Thyroid gland (tissue), 4 donors: ENCODE measurements at regions not wholly inside any gene's neighbourhood (a gene's known extent, or its start where the extent isn't known, plus 50 kb on each side); places are given as distances from the start of the nearest gene placed in this dataset.

Experiments
- DNase-seq, 2 donors: peaks; one replicate each; pipeline ENCODE4 v3.0.0-alpha.2; 2019
- H3K27ac ChIP-seq, 3 donors: fragments of 200-600 bp; sonication (generic); 1 replicate in 2 of 3; 2 replicates in 1 of 3; pipeline ENCODE4 v1.5.1; 2016 to 2019; ENCODE audit warnings: mild to moderate bottlenecking in 1 of 3, moderate library complexity in 1 of 3
- H3K27me3 ChIP-seq: fragments of 200-600 bp; sonication (generic); one replicate; pipeline ENCODE4 v1.5.1; 2019
- H3K36me3 ChIP-seq, 2 donors: fragments of 200-600 bp; sonication (generic); one replicate each; pipeline ENCODE4 v1.5.1; 2016 to 2019
- H3K4me1 ChIP-seq, 2 donors: fragments of 200-600 bp; sonication (generic); one replicate each; pipeline ENCODE4 v1.5.1; 2017 to 2019
- H3K4me3 ChIP-seq, 3 donors: fragments of 200-600 bp; sonication (generic); replicated peaks in 1 of 3; 1 replicate in 2 of 3; 2 replicates in 1 of 3; pipeline ENCODE4 v1.5.1; 2016; ENCODE audit warnings: mild to moderate bottlenecking in 1 of 3
- H3K9me3 ChIP-seq: fragments of 200-600 bp; sonication (generic); one replicate; pipeline ENCODE4 v1.5.1; 2017
- POLR2A ChIP-seq, 2 donors: fragments of 450-650 bp; IDR thresholded peaks; one replicate each; pipeline ENCODE4 v1.6.1; 2017; ENCODE audit warnings: antibody characterized with exemption in 2 of 2, mild to moderate bottlenecking in 2 of 2, moderate library complexity in 1 of 2
- WGBS, 2 donors: methylation state at CpG; one replicate each; pipeline ENCODE4 v1.1.5; 2017; 5-methylcytosine and 5-hydroxymethylcytosine counted together
- intact Hi-C: fragments of 100-400 bp; cut with DNase I; formaldehyde crosslinking; loops from one replicate; pipeline ENCODE4 v1.15.1; 2023
- TF ChIP-seq, protein P1 (sequence below), 6 experiments: fragments of 200-600 bp in 3 of 6; fragments of 450-650 bp in 3 of 6; sonication (generic) in 3 of 6; IDR thresholded peaks; one replicate each; pipeline ENCODE4 v1.5.1; 2016 to 2019; ENCODE audit warnings: antibody characterized with exemption in 6 of 6, mild to moderate bottlenecking in 2 of 6, inconsistent platforms in 1 of 6, moderate library complexity in 1 of 6

DNA sequence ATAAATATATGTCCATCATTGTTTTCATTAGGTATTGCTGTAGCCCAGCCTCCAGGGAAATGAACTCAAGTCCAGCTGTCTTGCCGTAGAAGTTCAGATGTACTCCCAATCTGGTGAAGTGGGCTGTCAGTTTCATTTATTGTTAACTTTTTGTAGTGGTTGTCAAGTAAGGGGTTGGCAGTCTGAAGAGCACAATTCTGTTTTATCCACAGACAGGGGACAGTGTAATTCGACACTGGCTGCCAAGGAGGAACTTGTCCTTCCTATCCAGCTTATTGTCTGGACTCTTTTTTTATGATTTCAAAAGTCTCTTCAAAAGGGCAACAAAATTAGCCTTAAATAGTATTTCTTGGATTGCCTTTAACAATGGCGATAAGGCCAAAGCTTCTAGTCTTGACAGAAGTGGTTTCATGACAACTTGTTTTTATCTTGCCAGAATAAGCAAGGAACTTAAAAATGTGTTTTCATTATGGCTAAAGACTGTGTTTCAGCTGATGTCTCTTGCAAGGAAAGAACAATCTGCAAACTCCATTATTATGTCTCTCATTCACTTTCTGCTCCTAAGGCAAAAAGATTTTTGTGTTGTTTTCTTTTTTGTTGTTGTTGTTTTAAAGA, 73.9 kb upstream of the TANC2 start:
- Histone ChIP-seq H3K4me1 (no peaks in the 10 kb centered on the region), H3K27me3 (no peaks in the 10 kb centered on the region), H3K9me3 (no peaks in the 10 kb centered on the region), H3K4me3 (no peak overlapping the region), H3K36me3 (no peaks in the 10 kb centered on the region), H3K27ac (no peak overlapping the region)
- DNase-seq, result no peak
- intact Hi-C loops, result no loop called here
- TF ChIP-seq POLR2A (IDR thresholded peaks at IDR 0.05), result no peak
- TF ChIP-seq, protein P1, sequence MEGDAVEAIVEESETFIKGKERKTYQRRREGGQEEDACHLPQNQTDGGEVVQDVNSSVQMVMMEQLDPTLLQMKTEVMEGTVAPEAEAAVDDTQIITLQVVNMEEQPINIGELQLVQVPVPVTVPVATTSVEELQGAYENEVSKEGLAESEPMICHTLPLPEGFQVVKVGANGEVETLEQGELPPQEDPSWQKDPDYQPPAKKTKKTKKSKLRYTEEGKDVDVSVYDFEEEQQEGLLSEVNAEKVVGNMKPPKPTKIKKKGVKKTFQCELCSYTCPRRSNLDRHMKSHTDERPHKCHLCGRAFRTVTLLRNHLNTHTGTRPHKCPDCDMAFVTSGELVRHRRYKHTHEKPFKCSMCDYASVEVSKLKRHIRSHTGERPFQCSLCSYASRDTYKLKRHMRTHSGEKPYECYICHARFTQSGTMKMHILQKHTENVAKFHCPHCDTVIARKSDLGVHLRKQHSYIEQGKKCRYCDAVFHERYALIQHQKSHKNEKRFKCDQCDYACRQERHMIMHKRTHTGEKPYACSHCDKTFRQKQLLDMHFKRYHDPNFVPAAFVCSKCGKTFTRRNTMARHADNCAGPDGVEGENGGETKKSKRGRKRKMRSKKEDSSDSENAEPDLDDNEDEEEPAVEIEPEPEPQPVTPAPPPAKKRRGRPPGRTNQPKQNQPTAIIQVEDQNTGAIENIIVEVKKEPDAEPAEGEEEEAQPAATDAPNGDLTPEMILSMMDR (IDR thresholded peaks at IDR 0.05), result no peak
- WGBS, 2 donors, result 28 to 35% methylated on average over 3 of the region's 3 CpGs

DNA sequence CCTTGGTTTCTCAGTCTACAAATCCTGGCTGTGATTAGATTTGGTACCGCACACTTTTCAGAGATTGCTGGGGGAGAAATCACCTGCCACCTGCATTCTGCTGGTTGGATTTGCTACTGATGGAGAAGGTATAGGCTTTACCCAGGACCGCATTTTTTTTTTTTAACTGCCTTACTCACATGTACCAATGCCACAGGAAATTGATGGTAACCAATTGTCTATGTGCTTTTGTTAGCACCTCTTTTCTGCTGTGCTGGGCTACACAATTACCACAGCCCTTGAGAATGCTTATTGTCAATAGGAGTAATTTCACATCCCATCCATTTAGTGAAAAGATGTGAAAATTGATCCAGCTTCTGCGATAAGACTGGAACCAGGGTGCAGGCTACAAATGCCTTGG, 74.4 kb upstream of the TANC2 start:
- Histone ChIP-seq H3K9me3 (no peaks in the 10 kb centered on the region), H3K4me3 (no peak overlapping the region), H3K27me3 (no peaks in the 10 kb centered on the region), H3K4me1 (no peaks in the 10 kb centered on the region), H3K27ac (no peak overlapping the region), H3K36me3 (no peaks in the 10 kb centered on the region)
- WGBS, 2 donors, result 91 to 98% methylated on average over 3 of the region's 3 CpGs
- intact Hi-C loops, result no loop called here
- TF ChIP-seq, protein P1 (IDR thresholded peaks at IDR 0.05), result no peak
- TF ChIP-seq POLR2A (IDR thresholded peaks at IDR 0.05), result no peak
- no peak for DNase-seq

DNA sequence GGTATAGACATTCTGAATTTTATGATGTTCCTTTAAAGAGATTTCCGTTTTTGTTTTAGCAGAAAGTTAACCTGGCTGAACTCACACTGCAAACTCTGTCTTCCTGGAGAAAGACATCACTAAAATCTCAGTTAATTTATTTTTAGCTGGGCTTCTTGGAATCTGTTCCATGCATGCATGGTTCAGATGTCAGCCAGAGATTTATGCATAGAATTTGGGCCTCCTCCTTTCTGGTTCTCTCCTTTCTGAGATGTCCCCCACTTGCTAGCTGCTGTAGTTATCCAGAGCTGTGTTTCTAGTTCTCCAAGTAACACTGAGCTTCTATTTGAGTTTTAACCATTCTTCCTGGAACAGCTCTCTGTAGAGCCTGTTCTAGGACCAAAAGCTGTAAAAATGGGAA, 77.3 kb upstream of the TANC2 start:
- 72 to 83% methylated on average over 1 of the region's 1 CpG for WGBS, 2 donors

DNA sequence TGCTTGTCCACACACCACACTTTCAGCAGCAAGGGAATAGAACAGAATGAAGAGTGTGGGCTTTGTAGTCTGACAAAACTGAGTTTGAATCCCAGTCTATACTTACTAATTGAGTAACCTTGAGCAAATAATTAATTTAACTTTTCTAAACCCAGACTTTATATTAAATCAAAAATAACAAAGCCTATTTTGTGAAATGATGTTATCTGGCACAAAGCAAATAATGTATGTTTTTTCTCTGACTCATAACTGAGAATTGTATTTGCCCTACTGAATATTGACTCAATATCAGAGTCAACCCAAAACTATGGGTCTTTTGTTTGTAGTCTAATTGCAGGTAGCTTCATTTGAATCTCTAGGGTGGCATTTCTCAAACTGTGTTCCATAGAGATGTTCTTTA, 77.9 kb upstream of the TANC2 start:
- no peaks in the 10 kb centered on the region for H3K4me1 ChIP-seq
- H3K4me3 ChIP-seq, result no peak overlapping the region
- intact Hi-C loops, result no loop called here
- H3K27ac ChIP-seq, result no peak overlapping the region
- no peaks in the 10 kb centered on the region for H3K9me3 ChIP-seq
- no peaks in the 10 kb centered on the region for H3K27me3 ChIP-seq
- DNase-seq, result no peak
- TF ChIP-seq, protein P1 (IDR thresholded peaks at IDR 0.05), result no peak
- TF ChIP-seq POLR2A (IDR thresholded peaks at IDR 0.05), result no peak
- H3K36me3 ChIP-seq, result no peaks in the 10 kb centered on the region

More for the DNA sequence above, 77.3 kb upstream of the TANC2 start:
- no peak for TF ChIP-seq POLR2A (IDR thresholded peaks at IDR 0.05)
- TF ChIP-seq, protein P1 (IDR thresholded peaks at IDR 0.05), result no peak
- intact Hi-C loops, result no loop called here
- Histone ChIP-seq H3K4me1 (no peaks in the 10 kb centered on the region), H3K27me3 (no peaks in the 10 kb centered on the region), H3K36me3 (no peaks in the 10 kb centered on the region), H3K9me3 (no peaks in the 10 kb centered on the region), H3K27ac (no peak overlapping the region), H3K4me3 (no peak overlapping the region)
- DNase-seq, result no peak

DNA sequence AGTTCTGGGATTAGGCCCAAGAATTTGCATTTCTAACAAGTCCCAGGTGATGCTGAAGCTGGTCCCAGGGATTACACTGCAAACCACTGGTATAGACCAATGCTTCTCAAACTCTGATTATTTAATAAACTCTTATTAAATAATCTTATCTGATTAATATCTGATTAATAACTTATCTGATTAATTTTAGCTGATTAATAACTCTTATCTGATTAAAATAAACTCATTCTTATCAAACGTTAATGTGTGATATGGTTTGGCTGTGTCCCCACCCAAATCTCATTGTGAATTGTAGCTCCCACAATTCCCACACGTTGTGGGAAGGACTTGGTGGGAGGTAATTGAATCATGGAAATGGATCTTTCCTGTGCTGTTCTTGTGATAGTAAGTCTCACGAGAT, 78.6 kb upstream of the TANC2 start:
- no peak for DNase-seq
- H3K36me3 ChIP-seq, result no peaks in the 10 kb centered on the region
- H3K27ac ChIP-seq, result no peak overlapping the region
- H3K27me3 ChIP-seq, result no peaks in the 10 kb centered on the region
- H3K9me3 ChIP-seq, result no peaks in the 10 kb centered on the region
- no peak for TF ChIP-seq POLR2A (IDR thresholded peaks at IDR 0.05)
- TF ChIP-seq, protein P1 (IDR thresholded peaks at IDR 0.05), result no peak
- no peaks in the 10 kb centered on the region for H3K4me1 ChIP-seq
- intact Hi-C loops, result no loop called here
- 84 to 91% methylated on average over 3 of the region's 3 CpGs for WGBS, 2 donors
- no peak overlapping the region for H3K4me3 ChIP-seq
